ENCODE measurements at regions not wholly inside any gene's neighbourhood (a gene's known extent, or its start where the extent isn't known, plus 50 kb on each side); places are given as distances from the start of the nearest gene placed in this dataset.

- TF ChIP-seq EP300 (IDR thresholded peaks at IDR 0.05; ENCODE audit: borderline replicate concordance), result no peak
- TF ChIP-seq CEBPB (IDR thresholded peaks at IDR 0.05), result no peak
- no peak for TF ChIP-seq ZBTB7A (IDR thresholded peaks at IDR 0.05; ENCODE audit: low read depth)
- no peak for TF ChIP-seq TCF12 (IDR thresholded peaks at IDR 0.05; ENCODE audit: low read depth)
- no peak for TF ChIP-seq RAD21 (IDR thresholded peaks at IDR 0.05; ENCODE audit: low read depth)
- no peak for TF ChIP-seq MAX (IDR thresholded peaks at IDR 0.05)
- no peak for TF ChIP-seq NFIC (IDR thresholded peaks at IDR 0.05)
- no peak for TF ChIP-seq YY1 (IDR thresholded peaks at IDR 0.05; ENCODE audit: low read depth)
Observed at GRCh38 chr20:5480824-5481600, 129.8 kb downstream of the GPCPD1 start.

Measured in Ishikawa (cell line).